IPS DF 19.7 (cell line): ENCODE measurements at regions not wholly inside any gene's neighbourhood (a gene's known extent, or its start where the extent isn't known, plus 50 kb on each side); places are given as distances from the start of the nearest gene placed in this dataset.
"Not testable (repeated sequence)": the region's sequence is repeated elsewhere in the genome, so short reads cannot be mapped to it uniquely, and the experiment has no call there.

Experiments used
- DNase-seq: peaks from one replicate; pipeline ENCODE4 v3.0.0-alpha.2; 2013; ENCODE audit warnings: low read depth, low spot score

DNA sequence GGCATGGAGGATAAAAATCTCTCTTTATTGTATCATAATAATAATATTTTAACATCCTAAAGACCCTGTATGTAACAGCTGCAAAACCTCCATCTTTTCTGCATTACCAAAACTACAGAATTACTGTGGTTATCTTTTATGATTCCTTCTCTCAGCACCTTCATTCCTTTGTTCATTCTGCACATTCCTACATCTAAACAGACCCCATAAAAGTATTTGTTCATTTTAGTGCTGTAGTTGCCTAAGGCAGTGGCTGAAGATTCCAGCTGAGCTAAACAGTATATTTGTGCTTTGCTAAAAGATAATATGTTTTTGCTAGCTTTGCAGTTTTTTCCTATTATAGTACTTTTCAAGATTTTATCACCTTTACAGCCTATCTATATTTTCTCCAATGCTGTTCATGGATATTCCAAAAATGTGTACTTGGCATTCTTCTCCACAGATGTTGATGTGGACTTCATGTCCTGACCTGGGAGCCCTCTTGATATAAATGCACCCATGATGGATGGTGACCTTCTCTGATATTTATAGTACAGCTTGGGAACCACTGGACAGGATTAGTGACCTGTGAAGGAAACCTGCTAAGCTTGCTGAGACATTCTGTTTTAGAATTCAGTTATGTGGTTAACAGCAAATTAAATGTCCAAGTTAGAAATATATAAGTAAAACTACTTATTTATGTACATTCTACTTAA, 2832.9 kb upstream of the PCDH20 start:
- no peak for DNase-seq

DNA sequence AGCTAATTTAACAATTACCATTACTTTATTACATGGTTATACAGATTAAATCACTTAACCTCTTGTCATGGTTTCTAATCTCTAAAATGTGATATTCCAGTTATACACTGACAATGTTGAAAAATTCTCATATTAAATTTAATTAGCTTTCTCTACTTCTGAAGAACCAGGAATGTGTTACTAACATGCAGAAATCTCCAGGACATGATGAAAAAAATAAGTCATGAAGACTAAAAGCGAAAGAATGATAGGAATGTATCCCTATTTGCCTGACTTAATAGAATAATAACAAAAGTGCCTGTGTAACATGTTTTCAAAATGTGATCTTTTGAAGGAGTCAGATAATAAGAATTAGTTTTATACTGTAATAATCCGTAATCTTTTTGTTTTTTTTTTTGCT, 2823.7 kb upstream of the PCDH20 start:
- no peak for DNase-seq

DNA sequence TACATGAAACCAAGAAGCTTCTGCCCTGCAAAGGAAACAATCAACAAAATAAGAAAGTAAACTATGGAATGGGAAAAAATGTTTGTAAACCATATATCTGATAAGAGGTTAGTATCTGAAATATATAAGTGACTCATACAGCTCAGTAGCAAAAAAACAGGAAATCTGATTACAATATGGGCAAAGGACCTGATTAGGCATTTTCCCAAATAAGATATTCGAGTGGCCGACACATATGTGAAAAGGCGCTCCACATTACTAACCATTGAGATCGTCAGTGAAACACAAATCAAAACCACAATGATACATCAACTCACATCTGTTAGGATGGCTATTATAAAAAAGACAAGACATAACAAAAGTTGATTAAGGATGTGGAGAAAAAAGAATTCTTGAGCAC, 2818.6 kb upstream of the PCDH20 start:
- DNase-seq, result no peak

DNA sequence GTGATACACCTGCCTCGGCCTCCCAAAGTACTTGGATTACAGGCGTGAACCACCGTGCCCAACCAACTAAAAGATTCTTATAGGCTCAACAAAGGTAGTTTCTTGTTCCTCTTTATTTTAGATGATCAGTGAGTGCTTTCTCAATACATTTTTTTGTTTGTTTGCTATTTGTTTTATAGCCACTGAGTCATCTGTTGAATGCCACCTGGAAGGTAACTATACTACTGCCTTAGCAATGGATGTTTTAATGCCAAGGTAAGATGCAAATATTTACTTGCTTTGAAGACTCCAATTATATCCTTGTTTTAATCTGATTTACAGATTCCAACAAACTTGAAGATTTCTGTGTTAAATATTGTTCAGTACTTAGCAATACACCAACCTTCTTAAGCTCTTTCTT, 2807.4 kb upstream of the PCDH20 start:
- no peak for DNase-seq

DNA sequence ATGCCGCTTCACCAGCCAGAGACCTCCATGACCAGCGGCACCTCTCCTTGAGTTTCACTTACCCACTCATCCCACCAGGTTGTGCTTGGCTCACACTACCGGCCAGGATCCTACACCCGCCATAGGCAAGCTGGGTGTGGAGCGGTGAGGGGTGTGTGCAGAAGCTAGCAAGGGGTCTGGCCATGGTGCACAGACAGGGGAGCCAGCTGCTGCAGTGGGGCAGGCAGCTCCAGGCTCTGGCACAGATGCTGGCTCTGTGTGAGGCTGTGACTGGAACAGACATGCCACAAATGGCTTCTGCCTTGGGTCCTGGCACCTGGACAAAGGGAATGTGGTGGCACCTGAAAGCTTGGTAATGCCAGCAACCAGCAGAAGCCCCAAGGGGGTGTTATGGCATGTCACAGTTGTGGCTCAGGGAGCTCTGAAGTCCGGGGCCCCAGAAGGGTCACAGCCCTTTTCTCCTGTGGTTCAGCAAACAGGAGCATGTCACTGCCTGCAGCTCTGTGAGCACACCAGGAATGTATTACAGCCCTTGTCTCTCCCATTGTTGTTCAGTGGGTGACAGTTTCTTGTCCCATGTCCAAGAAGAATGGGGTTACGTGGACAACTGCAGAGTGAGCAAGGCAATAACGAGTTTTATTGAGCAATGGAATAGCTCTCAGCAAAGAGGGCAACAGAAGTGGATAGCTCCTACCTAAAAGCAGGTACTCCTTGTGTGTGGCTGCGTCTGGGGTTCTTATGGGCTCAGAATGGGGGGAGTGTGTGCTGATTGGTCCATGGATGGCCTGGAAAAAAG, 2791.0 kb upstream of the PCDH20 start:
- no peak for DNase-seq

DNA sequence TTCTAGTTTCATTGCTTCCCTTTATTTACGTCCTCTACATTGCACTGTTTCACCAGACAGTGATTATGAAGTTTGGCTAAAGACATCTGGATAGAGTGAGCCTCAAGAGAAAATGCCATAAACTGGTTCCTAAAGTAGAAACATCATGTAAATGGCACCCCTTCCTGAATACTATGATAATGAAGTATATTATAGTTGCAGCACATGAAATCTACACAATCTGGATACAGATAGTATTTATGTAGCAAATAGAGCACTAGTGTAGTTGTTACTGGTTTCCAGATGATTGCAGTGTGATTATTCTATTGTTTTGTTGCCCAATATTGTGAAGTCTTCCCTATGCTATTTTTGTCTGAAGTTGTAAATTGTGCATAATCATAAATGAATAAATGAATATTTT, 2786.9 kb upstream of the PCDH20 start:
- DNase-seq, result no peak

DNA sequence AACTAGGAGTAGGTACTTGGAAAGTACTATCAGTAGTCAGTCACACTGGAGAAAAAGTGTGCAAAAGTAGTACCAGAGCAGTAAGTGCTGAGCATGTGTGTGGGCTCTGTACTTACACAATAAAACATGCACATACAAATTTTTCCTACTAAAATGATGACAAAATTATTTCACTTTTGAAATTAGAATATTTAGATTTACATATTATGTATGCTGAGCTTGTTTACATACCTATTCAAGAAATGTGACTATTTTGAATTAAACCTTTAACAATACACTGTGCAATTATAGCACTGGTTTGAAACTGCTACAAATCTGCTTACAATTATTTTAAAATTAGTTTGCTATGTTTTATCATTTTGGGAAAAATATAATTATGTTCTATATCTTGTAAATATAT, 2781.6 kb upstream of the PCDH20 start:
- no peak for DNase-seq

DNA sequence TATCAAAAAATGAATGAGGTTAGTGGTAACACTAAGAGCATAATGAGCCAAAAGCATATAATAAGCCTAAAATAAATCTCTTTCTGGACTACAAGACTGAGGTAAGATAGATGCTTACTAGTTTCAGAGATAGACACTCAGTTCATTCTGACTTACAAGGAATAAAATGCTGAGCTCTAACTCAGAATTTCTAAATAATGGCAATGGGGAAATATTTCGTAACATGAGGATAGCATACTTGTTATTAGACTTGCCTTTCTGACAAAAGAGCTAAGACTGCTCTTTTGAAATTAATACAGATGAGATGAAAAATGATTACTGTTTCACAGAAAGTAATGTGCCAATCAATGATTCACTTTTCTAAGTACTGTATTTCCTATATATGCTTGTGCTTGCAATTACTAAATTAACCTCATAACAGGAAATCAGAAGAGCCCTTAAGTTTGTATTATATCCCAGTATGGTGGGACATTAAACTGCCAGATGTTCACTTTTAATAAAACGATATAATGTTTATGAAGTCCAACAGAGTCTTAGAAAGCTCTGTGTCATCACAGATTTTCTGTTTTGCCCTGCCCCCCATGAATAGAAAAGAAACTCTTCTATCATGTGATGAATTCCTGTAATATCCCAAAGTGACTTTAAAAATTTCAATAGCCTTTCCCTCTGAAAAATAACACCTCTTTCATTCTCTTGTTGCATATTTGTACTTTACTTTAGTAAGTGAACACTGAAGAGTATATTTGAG, 2771.0 kb upstream of the PCDH20 start:
- DNase-seq, result no peak

DNA sequence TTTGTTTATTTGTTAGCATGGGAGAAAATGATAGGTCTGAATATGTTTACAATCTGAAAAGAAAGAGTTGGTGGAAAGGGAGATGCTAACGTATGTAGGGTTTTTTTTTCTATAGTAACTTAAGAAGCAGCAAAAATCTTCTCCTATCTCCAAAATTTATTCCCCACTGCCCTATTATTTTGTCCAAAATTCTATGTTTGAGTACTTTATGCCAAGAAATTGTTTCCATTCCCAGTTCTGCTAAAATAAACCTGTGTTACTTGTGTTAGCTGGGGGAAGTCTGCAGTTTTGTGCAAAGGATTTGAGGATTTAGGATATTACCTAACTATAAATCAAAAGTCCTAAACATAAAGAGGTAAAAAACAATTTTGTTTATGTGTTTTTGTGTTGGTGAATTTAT, 2770.4 kb upstream of the PCDH20 start:
- DNase-seq, result no peak

DNA sequence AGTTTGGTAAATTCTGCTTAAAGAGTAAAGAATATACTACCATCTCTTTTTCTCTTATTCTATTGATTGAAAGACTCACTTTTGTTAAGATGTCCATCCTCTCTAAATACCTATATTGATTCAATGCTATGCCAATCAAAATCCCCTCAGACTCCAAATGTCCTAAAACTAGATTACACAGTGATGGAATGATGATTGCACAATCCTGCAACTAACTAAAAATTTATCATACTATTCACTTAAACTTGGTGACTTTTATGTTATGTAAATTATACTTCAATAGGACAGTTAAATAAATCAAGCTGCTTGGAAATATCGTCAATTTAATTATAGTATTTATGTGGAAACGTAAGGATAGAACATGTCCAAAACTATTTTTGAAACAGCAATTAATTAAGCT, 2765.1 kb upstream of the PCDH20 start:
- no peak for DNase-seq

DNA sequence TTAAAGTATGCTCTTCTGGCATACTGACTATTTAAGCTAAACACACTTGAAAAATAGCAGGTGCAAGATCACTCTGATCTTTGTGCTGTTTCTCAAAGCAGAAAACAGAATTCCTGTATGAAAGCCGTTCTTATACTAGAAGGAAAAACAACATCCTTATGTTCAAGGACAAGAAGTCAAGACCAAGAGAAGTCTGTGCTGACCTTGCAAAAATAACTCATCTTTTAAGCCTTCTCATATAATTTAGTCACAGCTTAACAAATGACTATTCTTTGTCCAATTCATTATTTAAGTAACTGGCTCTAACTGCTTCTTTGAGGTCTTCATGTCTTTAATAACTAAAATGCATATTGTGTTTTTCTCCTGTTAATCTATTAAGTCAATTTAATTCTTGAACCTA, 2750.2 kb upstream of the PCDH20 start:
- DNase-seq, result no peak

DNA sequence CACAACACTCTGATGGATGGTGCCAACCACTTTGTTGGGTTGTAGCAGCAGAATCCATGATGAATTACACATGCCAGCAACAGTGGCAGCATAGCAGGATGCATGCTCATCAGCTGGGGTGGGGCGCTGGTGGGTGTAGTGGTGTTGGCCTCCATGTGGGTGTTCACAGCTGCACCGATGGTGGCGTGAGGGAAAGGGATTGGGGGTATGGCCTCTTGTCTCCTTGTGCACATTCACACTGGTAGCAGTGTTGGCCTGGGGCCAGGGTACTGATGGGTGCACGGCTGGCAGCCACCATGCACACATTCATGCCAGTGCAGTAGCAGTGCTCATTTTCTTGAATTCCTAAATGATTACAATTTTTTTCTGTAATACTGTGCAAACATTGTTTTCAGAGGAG, 2748.8 kb upstream of the PCDH20 start:
- no peak for DNase-seq

DNA sequence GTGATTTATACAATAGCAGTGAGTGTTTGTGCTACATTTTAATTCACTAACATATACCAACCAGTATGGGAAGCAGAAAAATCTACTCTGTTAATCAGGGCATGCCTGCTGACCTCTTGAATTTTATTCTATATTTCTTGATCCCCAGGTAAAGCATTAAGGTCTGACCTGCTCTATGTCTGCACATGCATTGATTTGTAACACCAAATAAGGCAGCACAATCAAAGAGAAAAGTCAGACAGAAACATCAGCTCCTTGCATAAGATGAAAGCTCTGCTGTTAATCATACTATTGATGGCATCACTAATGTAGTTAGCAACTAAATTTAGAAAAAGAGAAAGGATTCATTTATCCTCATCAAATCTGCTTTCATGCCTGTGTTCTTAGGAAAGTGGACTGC, 2744.8 kb upstream of the PCDH20 start:
- no peak for DNase-seq

DNA sequence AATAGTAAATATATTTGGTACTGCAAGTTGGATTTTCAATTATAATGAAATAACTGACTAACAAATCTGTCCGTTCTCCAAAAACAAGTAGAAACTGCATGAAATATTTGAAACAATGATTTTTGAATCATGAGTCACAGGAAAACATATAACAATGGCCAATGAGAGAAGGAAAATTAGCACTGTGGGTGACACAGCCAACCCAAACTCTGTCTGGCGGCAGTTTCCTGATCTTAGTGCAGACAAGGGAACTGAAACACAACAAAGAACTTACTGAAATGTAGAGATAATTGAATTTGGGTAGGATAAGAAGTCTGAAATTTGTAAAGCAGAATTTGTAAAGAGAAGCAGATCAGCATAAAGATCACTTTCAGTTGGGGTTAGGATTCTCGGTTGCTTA, 2743.3 kb upstream of the PCDH20 start:
- no peak for DNase-seq

DNA sequence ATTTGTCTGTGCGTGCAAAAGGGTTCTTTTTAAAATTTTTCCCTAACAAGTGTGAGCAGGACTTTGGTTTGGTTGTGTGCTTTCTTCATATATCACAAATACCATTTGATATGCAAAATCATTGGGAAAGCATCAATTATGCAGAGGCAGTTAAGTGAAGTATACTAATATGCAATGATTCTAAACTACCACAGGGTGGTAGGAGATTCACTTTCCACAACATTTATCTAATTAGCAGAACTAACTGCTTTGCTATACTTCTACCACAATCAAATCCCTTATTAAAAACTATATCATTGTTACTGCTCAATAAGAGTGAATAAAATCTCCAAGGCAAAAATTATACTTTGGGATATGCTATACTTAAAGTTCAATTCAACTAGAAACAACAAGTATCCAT, 2738.9 kb upstream of the PCDH20 start:
- no peak for DNase-seq

DNA sequence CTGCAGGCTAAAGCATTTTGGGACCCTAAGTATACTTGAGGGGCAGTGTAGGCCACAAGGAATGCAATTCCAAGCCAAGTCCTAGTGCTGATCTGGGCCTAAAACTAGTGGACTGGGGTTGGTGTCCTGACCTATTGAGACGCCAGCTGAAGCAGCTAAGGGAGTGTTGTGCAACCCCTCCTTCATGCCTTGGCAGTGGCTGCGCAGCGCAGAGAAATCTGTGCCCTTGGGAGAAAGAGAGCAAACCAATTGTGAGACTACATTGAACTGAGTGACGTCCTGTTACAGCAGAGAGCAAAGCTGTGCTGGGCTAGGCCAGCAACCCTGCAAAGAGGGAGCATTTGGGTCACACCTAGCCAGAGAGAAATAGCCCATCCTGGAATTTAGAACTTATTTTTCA, 2715.0 kb upstream of the PCDH20 start:
- DNase-seq, result no peak

DNA sequence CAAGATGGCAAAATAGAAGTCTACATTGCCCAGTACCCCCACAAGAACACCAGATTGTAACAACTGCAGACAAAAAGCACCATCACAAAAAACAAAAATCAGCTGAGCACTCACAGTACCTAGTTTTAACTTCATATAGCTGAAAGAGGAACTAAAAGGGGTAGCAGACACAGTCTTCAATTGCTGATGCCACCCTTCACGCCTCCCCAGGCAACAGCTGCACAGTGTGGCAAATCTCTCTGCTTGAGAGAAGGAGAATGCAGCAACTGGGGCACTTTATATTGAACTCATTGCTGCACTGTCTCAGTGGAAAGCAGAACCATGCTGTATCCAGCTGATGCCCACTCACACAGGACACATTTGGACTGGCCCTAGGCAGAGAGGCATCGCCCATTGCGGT, 2714.5 kb upstream of the PCDH20 start:
- DNase-seq, result no peak

DNA sequence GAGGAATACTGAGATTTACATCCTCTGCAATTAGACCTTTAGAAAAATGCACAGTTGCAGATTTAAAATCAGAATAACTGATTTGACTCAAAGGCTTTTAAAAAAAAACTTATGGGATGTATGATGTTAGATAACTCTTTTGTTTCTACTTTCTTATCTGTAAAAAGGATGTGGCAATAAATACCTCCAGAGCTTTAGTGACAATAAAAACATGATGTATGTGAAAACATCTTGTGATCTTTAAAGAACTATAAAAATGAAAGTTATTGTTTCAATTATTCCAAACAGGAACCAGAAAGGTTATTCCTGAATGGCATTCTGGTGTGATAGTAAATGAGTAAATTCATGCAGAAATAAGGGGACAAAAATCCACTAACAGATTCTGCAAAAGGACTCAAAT, 2712.2 kb upstream of the PCDH20 start:
- DNase-seq, result no peak

DNA sequence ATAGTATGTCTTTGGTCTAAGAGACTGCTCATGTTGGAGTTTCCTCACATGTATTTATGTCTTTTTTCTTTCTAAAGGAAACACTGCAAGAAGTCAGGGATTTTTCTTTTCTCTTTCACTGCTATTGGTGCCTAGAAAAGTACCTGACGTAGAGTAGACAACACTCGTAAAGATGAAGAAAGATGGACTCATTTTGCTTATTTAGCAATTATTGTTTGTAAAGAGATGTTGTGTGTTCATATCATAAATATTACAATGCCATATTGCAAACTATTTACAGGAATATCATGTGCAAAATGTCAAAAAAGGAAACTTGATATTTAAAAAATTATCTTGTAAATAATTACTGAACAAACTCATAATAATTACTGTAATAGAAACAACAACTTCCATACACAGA, 2711.5 kb upstream of the PCDH20 start:
- DNase-seq, result no peak

DNA sequence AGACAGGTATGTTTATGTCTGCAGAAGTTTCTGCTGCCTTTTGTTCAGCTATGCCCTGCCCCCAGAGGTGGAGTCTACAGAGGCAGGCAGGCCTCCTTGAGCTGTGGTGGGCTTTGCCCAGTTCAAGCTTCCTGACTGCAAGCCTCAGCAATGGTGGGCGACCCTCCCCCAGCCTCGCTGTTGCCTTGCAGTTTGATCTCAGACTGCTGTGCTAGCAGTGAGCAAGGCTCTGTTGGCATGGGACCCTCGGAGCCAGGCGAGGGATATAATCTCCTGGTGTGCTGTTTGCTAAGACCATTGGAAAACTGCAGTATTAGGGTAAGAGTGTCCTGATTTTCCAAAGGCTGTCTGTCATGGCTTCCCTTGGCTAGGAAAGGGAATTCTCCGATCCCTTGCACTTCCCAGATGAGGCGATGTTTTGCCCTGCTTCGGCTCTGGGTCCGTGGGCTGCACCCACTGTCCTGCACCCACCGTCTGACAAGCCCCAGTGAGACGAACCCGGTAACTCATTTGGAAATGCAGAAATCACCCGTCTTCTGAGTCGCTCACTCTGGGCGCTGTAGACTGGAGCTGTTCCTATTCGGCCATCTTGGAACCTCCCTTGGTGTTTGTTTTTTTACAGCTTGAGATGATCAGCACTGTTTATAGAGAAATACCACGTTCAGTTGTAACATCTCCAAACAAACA, 2705.5 kb upstream of the PCDH20 start:
- not testable (repeated sequence) for DNase-seq

DNA sequence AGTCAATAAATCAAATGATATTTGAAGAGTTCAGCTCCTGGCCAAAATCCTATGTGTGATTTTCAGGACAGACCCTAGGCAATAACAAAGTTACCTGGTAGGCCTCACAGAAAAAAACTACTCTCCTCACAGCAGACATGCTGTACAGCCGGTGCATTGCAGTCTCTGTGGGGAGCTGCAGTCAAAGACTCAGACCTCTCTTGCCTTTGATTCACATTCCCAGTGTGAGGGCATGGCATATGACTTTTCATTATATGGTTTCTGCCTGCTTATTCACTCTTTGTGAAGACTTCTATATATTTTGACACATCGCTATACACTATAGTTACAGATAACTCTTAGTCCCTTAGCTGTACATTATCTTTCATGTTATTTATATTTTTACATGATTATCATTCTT, 2684.3 kb upstream of the PCDH20 start:
- DNase-seq, result no peak

DNA sequence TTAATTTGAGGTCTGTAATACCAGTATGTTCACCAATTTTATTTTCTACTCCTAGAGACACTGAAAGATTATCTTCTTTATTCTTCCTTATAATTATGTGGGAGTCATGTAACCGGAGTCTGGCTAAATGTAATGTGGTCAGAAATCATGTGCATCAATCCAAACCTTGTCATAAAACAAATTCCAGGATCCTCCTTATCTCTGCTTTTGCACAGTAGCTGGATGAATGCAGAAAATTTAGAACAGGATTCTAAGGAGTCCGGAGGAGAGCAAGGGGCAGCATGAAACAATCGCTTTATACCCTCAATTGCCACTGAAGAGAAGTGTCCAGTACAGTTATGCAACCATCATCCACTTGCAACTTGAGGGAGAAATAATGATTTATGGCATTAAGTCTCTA, 2674.7 kb upstream of the PCDH20 start:
- DNase-seq, result no peak
